Omental fat pad (tissue), 3 donors: ENCODE measurements at regions not wholly inside any gene's neighbourhood (a gene's known extent, or its start where the extent isn't known, plus 50 kb on each side); places are given as distances from the start of the nearest gene placed in this dataset.

ENCODE experiments used
- ATAC-seq: fragments of 150-250 bp; one replicate; pipeline ENCODE4 v1.9.1; 2016; ENCODE audit warnings: mild to moderate bottlenecking, moderate library complexity; ENCODE audit not compliant: low FRiP score
- DNase-seq: peaks from one replicate; pipeline ENCODE4 v3.0.0-alpha.2; 2019; ENCODE audit warnings: low spot score
- CTCF ChIP-seq, 3 donors: fragments of 450-650 bp; IDR thresholded peaks; one replicate each; pipeline ENCODE4 v1.5.1; 2016 to 2017; ENCODE audit warnings: antibody characterized with exemption in 3 of 3, mild to moderate bottlenecking in 3 of 3, moderate library complexity in 2 of 3

- no peak for DNase-seq
- ATAC-seq: no peak
- TF ChIP-seq CTCF (IDR thresholded peaks at IDR 0.05): no peak
Observed at GRCh38 chr11:81098471-81098870, 1635.2 kb downstream of the FAM181B start.

DNA sequence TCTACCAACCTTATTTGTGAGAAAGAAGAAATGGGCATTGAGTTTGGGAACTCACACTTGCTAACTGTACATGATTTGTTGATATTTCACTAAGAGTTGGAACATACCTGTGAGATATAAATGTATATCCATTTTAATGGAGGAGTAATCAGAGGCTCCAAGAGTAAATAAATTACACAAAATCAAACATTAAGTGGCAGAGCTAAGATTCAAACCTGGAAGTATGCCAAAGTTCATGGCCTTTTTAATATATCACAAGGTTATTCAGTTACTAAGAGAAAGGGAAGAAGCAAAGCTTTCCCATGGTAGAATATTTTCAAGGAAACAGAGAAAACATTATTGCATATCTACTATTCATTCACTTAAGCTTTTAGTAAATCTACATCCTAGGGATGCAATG is 1641.1 kb downstream of the FAM181B start:
- DNase-seq (no peak), ATAC-seq (no peak)

GRCh38 chr11:81089242-81089641 is 1644.4 kb downstream of the FAM181B start:
- DNase-seq: no peak
- no peak for ATAC-seq
- TF ChIP-seq CTCF (IDR thresholded peaks at IDR 0.05): no peak

More for the DNA sequence above, 1641.1 kb downstream of the FAM181B start:
- no peak for TF ChIP-seq CTCF (IDR thresholded peaks at IDR 0.05)

GRCh38 chr11:81080476-81080875 is 1639.6 kb upstream of the TENM4 start:
- TF ChIP-seq CTCF (IDR thresholded peaks at IDR 0.05): no peak
- no peak for DNase-seq
- no peak for ATAC-seq

- DNase-seq: no peak
- no peak for TF ChIP-seq CTCF (IDR thresholded peaks at IDR 0.05)
- no peak for ATAC-seq
Observed at GRCh38 chr11:81072273-81072672, 1631.4 kb upstream of the TENM4 start.

DNA sequence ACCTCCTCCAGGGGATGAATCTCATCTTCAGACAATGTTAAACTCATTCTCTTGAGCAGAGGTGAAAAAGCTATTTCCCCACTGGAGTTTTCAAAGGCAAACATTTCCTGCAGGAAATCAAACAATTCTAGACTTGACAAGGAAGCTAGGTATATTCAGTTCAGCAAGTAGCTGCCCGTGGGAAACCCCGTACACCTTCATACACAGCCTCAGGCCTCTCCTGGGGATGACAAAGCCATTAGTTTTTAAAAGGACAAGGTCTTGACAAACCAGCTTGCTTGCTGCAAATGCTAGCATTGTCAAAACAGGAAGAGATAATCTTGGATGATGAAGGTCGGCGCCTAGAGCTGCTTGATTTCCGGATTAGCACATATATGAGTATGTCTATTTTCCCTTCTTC is 1630.8 kb upstream of the TENM4 start:
- no peak for TF ChIP-seq CTCF (IDR thresholded peaks at IDR 0.05)
- DNase-seq: no peak
- no peak for ATAC-seq

- no peak for ATAC-seq
- no peak for TF ChIP-seq CTCF (IDR thresholded peaks at IDR 0.05)
- no peak for DNase-seq
Observed at GRCh38 chr11:81070948-81071347, 1630.1 kb upstream of the TENM4 start.
